Stomach (tissue), 4 donors: ENCODE measurements at regions not wholly inside any gene's neighbourhood (a gene's known extent, or its start where the extent isn't known, plus 50 kb on each side); places are given as distances from the start of the nearest gene placed in this dataset.

Experiments
- EP300 ChIP-seq: sonication (generic); formaldehyde crosslinking; IDR thresholded peaks from one replicate; pipeline ENCODE4 v1.6.1; 2017; ENCODE audit warnings: antibody characterized with exemption
- POLR2A ChIP-seq, 4 donors: fragments of 450-650 bp; IDR thresholded peaks; one replicate each; pipeline ENCODE4 v1.6.1; 2016; ENCODE audit warnings: antibody characterized with exemption in 4 of 4, control low read depth in 2 of 4, mild to moderate bottlenecking in 1 of 4, moderate library complexity in 1 of 4
- TF ChIP-seq, protein P1 (sequence below), 7 experiments: fragments of 450-650 bp in 4 of 7; fragments of 200-600 bp in 3 of 7; sonication (generic) in 3 of 7; IDR thresholded peaks; one replicate each; pipeline ENCODE4 v1.5.1; 2016 to 2019; ENCODE audit warnings: antibody characterized with exemption in 7 of 7, control low read depth in 2 of 7, mild to moderate bottlenecking in 1 of 7

- TF ChIP-seq, protein P1, sequence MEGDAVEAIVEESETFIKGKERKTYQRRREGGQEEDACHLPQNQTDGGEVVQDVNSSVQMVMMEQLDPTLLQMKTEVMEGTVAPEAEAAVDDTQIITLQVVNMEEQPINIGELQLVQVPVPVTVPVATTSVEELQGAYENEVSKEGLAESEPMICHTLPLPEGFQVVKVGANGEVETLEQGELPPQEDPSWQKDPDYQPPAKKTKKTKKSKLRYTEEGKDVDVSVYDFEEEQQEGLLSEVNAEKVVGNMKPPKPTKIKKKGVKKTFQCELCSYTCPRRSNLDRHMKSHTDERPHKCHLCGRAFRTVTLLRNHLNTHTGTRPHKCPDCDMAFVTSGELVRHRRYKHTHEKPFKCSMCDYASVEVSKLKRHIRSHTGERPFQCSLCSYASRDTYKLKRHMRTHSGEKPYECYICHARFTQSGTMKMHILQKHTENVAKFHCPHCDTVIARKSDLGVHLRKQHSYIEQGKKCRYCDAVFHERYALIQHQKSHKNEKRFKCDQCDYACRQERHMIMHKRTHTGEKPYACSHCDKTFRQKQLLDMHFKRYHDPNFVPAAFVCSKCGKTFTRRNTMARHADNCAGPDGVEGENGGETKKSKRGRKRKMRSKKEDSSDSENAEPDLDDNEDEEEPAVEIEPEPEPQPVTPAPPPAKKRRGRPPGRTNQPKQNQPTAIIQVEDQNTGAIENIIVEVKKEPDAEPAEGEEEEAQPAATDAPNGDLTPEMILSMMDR (IDR thresholded peaks at IDR 0.05) = no peak
- TF ChIP-seq EP300 (no peak), POLR2A (IDR thresholded peaks at IDR 0.05) (no peak)
Measured at GRCh38 chr4:160983035-160983434, 1180.8 kb downstream of the FSTL5 start.
